ENCODE measurements at regions not wholly inside any gene's neighbourhood (a gene's known extent, or its start where the extent isn't known, plus 50 kb on each side); places are given as distances from the start of the nearest gene placed in this dataset.
"Not testable (repeated sequence)": the region's sequence is repeated elsewhere in the genome, so short reads cannot be mapped to it uniquely, and the experiment has no call there.

- FAIRE-seq (no peak), DNase-seq (ENCODE audit: low spot score) (no peak)
These were observed 50.6 kb upstream of the C1QTNF9B start for GRCh38 chr13:23947893-23948292.

- FAIRE-seq = no peak
- no peak for DNase-seq (ENCODE audit: low spot score)
These were observed 51.9 kb upstream of the C1QTNF9B start for GRCh38 chr13:23949200-23949599.

- no peak for FAIRE-seq
These were observed 52.4 kb upstream of the C1QTNF9B start for GRCh38 chr13:23949736-23950135.

GRCh38 chr13:23950736-23951510, 53.6 kb upstream of the C1QTNF9B start:
- FAIRE-seq (no peak), DNase-seq (ENCODE audit: low spot score) (no peak)

More at GRCh38 chr13:23949736-23950135, 52.4 kb upstream of the C1QTNF9B start:
- DNase-seq (ENCODE audit: low spot score) = no peak

- DNase-seq (ENCODE audit: low spot score) (no peak), FAIRE-seq (no peak)
These were observed 55.5 kb upstream of the C1QTNF9B start for GRCh38 chr13:23952796-23953195.

GRCh38 chr13:23953860-23954512, 56.7 kb upstream of the C1QTNF9B start:
- no peak for DNase-seq (ENCODE audit: low spot score)
- FAIRE-seq = no peak

- no peak for DNase-seq (ENCODE audit: low spot score)
- FAIRE-seq = no peak
These were observed 57.8 kb upstream of the C1QTNF9B start for GRCh38 chr13:23955064-23955463.

GRCh38 chr13:23956106-23956505, 58.8 kb upstream of the C1QTNF9B start:
- DNase-seq (ENCODE audit: low spot score) (peak; percentile 65), FAIRE-seq (peak; percentile 88)

- no peak for DNase-seq (ENCODE audit: low spot score)
These were observed 60.7 kb upstream of the C1QTNF9B start for GRCh38 chr13:23957981-23958380.

GRCh38 chr13:23959231-23959862, 62.0 kb upstream of the C1QTNF9B start:
- DNase-seq (ENCODE audit: low spot score) (no peak), FAIRE-seq (no peak)

More at GRCh38 chr13:23957981-23958380, 60.7 kb upstream of the C1QTNF9B start:
- FAIRE-seq = no peak

GRCh38 chr13:23960566-23961156, 63.4 kb upstream of the C1QTNF9B start:
- FAIRE-seq (no peak), DNase-seq (ENCODE audit: low spot score) (no peak)

- FAIRE-seq (no peak), DNase-seq (ENCODE audit: low spot score) (no peak)
These were observed 66.1 kb upstream of the C1QTNF9B start for GRCh38 chr13:23963184-23963931.

GRCh38 chr13:23963947-23964346, 66.6 kb upstream of the C1QTNF9B start:
- DNase-seq (ENCODE audit: low spot score) = no peak
- FAIRE-seq = no peak

- FAIRE-seq (no peak), DNase-seq (ENCODE audit: low spot score) (no peak)
These were observed 68.0 kb upstream of the C1QTNF9B start for GRCh38 chr13:23965346-23965745.

- FAIRE-seq = no peak
These were observed 69.0 kb upstream of the C1QTNF9B start for GRCh38 chr13:23966221-23966690.

GRCh38 chr13:23966691-23967615, 69.7 kb upstream of the C1QTNF9B start:
- FAIRE-seq (no peak), DNase-seq (ENCODE audit: low spot score) (no peak)

More at GRCh38 chr13:23966221-23966690, 69.0 kb upstream of the C1QTNF9B start:
- DNase-seq (ENCODE audit: low spot score) = no peak

- not testable (repeated sequence) for DNase-seq (ENCODE audit: low spot score); FAIRE-seq
These were observed 70.5 kb upstream of the C1QTNF9B start for GRCh38 chr13:23967792-23968191.

- DNase-seq (ENCODE audit: low spot score) = no peak
- no peak for FAIRE-seq
These were observed 72.3 kb upstream of the C1QTNF9B start for GRCh38 chr13:23969647-23970046.

GRCh38 chr13:23979361-23980159, 82.3 kb upstream of the C1QTNF9B start:
- FAIRE-seq (no peak), DNase-seq (ENCODE audit: low spot score) (peak; percentile 67)
